GM20000 (cell line): ENCODE measurements at regions not wholly inside any gene's neighbourhood (a gene's known extent, or its start where the extent isn't known, plus 50 kb on each side); places are given as distances from the start of the nearest gene placed in this dataset.
A peak's percentile ranks its signal among the peaks of the same experiment; 100 is the strongest.

Source experiments
- DNase-seq: peaks from one replicate; pipeline ENCODE4 v3.0.0; 2012; ENCODE audit warnings: low spot score
- CTCF ChIP-seq: IDR thresholded peaks from 2 replicates; pipeline ENCODE4 v1.5.1; 2012; ENCODE audit warnings: mild to moderate bottlenecking, control low read depth; ENCODE audit errors: extremely low read depth, missing control alignments

DNA sequence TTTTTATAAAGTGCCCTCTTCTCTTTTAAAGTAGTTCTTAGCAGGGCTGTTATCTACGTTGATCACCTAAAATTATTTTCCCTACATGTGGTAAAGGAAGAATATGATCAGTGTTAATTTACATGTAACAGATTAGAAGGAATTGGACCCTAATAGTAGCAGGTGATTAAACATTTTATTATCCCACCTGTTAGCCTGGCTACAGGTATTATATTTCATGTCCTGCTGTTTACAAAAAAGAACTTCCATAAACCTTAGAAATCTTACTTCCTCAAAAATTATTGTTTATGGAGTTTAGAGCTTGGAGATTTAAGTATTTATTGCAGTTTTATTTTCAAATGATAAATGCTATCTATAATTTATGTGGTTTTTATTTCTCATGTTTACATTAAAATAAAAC, 1226.7 kb downstream of the UQCRFS1 start:
- no peak for DNase-seq
- no peak for TF ChIP-seq CTCF

GRCh38 chr19:27975419-27976005, 1237.4 kb downstream of the UQCRFS1 start:
- TF ChIP-seq CTCF = no peak
- no peak for DNase-seq

GRCh38 chr19:27974082-27974513, 1238.9 kb downstream of the UQCRFS1 start:
- DNase-seq = peak; percentile 28
- peak; percentile 59 for TF ChIP-seq CTCF

DNA sequence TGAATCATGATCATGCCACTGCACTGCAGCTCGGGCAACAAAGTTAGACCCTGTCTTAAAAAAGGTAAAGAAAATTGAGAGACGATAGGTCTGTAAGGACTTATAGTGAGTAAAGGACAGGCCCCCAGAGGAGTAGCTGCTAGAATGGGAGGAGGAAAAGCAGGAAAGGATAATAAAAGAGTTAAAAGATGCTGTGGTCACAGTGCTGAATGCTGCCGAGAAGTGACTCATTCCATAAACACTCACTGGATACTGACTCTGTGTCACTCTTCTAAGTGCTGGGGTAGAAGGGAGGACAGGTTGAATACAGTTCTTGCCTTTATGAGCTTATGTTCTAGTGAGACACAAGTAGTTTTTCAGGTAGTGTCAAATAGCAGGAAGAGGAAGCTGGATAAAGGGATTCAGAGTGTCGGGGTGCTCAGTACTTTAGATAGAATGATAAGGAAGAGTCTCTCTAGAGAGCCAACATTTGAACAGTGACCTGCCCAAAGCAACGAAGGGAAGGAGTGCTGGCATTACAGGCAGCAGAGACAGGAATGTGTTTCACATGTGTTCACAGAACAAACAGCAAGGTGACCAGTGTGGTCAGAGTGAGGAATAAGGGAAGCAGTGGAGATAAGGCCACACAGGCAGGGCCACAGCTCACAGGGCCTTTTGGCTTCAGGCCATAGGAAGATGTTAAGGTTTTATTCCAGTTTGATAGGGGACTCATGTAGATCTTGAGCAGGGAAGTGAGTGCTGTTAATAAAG, 1240.5 kb downstream of the UQCRFS1 start:
- TF ChIP-seq CTCF = no peak
- no peak for DNase-seq

- TF ChIP-seq CTCF = no peak
- no peak for DNase-seq
Observed at GRCh38 chr19:27971869-27972268, 1241.1 kb downstream of the UQCRFS1 start.

DNA sequence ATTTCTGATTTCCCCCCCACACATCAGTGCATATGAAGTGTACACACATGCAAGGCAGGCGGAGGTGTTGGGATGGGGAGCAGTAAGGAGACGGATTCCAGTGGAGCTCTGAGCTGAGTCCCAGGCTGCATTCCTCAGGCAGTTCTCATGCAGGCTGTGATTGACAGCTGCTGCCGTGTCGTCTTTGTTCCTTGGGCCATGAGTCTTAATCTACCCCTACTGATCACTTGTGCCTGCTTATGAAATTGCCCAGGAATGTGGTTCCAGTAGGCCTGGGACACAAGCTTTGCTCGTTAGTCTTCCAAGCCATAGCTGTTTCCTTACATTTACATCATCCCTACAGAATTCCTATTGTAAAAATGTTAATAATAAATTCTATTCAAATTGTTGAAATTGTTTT, 1241.9 kb downstream of the UQCRFS1 start:
- TF ChIP-seq CTCF = no peak
- DNase-seq = no peak

GRCh38 chr19:27966390-27966816, 1246.5 kb downstream of the UQCRFS1 start:
- DNase-seq = no peak
- TF ChIP-seq CTCF = peak; percentile 41
